ENCODE measurements at regions not wholly inside any gene's neighbourhood (a gene's known extent, or its start where the extent isn't known, plus 50 kb on each side); places are given as distances from the start of the nearest gene placed in this dataset.

- Histone ChIP-seq H3K9ac (ENCODE audit: low read depth in 1 of 2, low read length in 2 of 2) (no peak overlapping the region), H3K9me3 (ENCODE audit: control insufficient read depth in 4 of 4, low read length in 3 of 4) (no peaks in the 10 kb centered on the region), H3K4me1 (ENCODE audit: control insufficient read depth in 4 of 4, insufficient read depth in 4 of 4, low read length in 3 of 4) (peaks cover 5 to 30% (median 26%) of the 10 kb centered on the region in 4 donors), H3K36me3 (ENCODE audit: control insufficient read depth in 4 of 4, insufficient read depth in 3 of 4, low read depth in 1 of 4, low read length in 3 of 4) (no peaks in the 10 kb centered on the region), H3K27ac (ENCODE audit: low read depth in 1 of 2, low read length in 2 of 2) (no peak overlapping the region), H3K4me3 (ENCODE audit: low read depth in 1 of 3, low read length in 3 of 3) (no peak overlapping the region), H3K27me3 (ENCODE audit: control insufficient read depth in 4 of 4, insufficient read depth in 4 of 4, low read length in 3 of 4) (no peaks in the 10 kb centered on the region)
- TF ChIP-seq JUND (IDR thresholded peaks at IDR 0.05) (no peak), RXRA (IDR thresholded peaks at IDR 0.05) (no peak), ZBTB33 (IDR thresholded peaks at IDR 0.05) (no peak), CTCF (IDR thresholded peaks at IDR 0.05; ENCODE audit: low read depth, low read length, missing input control) (no peak), TAF1 (conservative IDR thresholded peaks at IDR 0.05) (no peak), FOXA2 (IDR thresholded peaks at IDR 0.05) (no peak), MAX (IDR thresholded peaks at IDR 0.05) (no peak), ATF3 (IDR thresholded peaks at IDR 0.05) (no peak)
- 81% methylated on average over 9 of the region's 9 CpGs for WGBS
- no peak for DNase-seq (ENCODE audit: low spot score)
Observed at GRCh38 chr9:134275375-134275774, 50.9 kb upstream of the RXRA start.

GRCh38 chr9:134276453-134277245, 49.6 kb upstream of the RXRA start:
- H3K9me3 ChIP-seq (ENCODE audit: control insufficient read depth in 4 of 4, low read length in 3 of 4) = no peaks in the 10 kb centered on the region
- no peaks in the 10 kb centered on the region for H3K27me3 ChIP-seq (ENCODE audit: control insufficient read depth in 4 of 4, insufficient read depth in 4 of 4, low read length in 3 of 4)
- DNase-seq (ENCODE audit: low spot score) = no peak
- no peak overlapping the region for H3K9ac ChIP-seq (ENCODE audit: low read depth in 1 of 2, low read length in 2 of 2)
- no peak overlapping the region for H3K27ac ChIP-seq (ENCODE audit: low read depth in 1 of 2, low read length in 2 of 2)
- peaks cover 5 to 24% (median 20%) of the 10 kb centered on the region in 4 donors for H3K4me1 ChIP-seq (ENCODE audit: control insufficient read depth in 4 of 4, insufficient read depth in 4 of 4, low read length in 3 of 4)
- no peak overlapping the region for H3K4me3 ChIP-seq (ENCODE audit: low read depth in 1 of 3, low read length in 3 of 3)
- no peak for TF ChIP-seq RXRA (IDR thresholded peaks at IDR 0.05)
- TF ChIP-seq GABPA (IDR thresholded peaks at IDR 0.05 in 1 of 2, conservative IDR thresholded peaks at IDR 0.05 in 1 of 2) = no peak
- no peak for TF ChIP-seq RAD21 (IDR thresholded peaks at IDR 0.05)
- TF ChIP-seq HNF4A (conservative IDR thresholded peaks at IDR 0.05) = no peak
- TF ChIP-seq FOXA1 (IDR thresholded peaks at IDR 0.05) = no peak
- no peak for TF ChIP-seq FOXA2 (IDR thresholded peaks at IDR 0.05)
- no peak for TF ChIP-seq NR2F2 (IDR thresholded peaks at IDR 0.05)
- TF ChIP-seq CTCF (IDR thresholded peaks at IDR 0.05; ENCODE audit: low read depth, low read length, missing input control) = no peak
- TF ChIP-seq MAX (IDR thresholded peaks at IDR 0.05) = no peak
- no peaks in the 10 kb centered on the region for H3K36me3 ChIP-seq (ENCODE audit: control insufficient read depth in 4 of 4, insufficient read depth in 3 of 4, low read depth in 1 of 4, low read length in 3 of 4)
- 77% methylated on average over 13 of the region's 13 CpGs for WGBS
